ENCODE measurements at regions not wholly inside any gene's neighbourhood (a gene's known extent, or its start where the extent isn't known, plus 50 kb on each side); places are given as distances from the start of the nearest gene placed in this dataset.

DNA sequence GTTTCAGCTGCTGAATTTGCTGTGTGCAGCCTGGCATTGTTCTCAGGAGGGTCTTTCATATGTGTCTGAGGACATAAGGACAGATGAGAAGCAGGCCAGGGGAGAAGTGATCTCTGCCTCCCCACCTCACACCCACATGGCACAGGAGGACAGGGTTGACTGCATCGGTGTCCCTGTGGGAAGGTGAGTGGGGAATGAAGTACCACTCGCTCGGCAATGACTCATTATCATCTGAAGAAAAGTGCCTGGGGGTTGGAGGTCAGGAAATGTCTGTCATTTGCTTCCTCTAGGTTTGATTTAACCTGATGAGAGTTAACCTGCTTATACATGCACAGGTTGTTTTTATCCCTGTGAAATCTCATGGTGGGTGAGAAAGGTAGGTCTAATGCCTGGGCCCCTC is 195.0 kb downstream of the GADD45G start:
- TF ChIP-seq POLR2A (IDR thresholded peaks at IDR 0.05), result no peak
- TF ChIP-seq, protein P1, sequence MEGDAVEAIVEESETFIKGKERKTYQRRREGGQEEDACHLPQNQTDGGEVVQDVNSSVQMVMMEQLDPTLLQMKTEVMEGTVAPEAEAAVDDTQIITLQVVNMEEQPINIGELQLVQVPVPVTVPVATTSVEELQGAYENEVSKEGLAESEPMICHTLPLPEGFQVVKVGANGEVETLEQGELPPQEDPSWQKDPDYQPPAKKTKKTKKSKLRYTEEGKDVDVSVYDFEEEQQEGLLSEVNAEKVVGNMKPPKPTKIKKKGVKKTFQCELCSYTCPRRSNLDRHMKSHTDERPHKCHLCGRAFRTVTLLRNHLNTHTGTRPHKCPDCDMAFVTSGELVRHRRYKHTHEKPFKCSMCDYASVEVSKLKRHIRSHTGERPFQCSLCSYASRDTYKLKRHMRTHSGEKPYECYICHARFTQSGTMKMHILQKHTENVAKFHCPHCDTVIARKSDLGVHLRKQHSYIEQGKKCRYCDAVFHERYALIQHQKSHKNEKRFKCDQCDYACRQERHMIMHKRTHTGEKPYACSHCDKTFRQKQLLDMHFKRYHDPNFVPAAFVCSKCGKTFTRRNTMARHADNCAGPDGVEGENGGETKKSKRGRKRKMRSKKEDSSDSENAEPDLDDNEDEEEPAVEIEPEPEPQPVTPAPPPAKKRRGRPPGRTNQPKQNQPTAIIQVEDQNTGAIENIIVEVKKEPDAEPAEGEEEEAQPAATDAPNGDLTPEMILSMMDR (IDR thresholded peaks at IDR 0.05), result no peak
- no peak for TF ChIP-seq POLR2AphosphoS5 (IDR thresholded peaks at IDR 0.05)
- TF ChIP-seq EP300 (IDR thresholded peaks at IDR 0.05), result no peak

Measured in upper lobe of left lung (tissue), 4 donors.